K562 (cell line): ENCODE measurements at regions not wholly inside any gene's neighbourhood (a gene's known extent, or its start where the extent isn't known, plus 50 kb on each side); places are given as distances from the start of the nearest gene placed in this dataset.

Experiments
- ATAC-seq: fragments of 200-7000 bp; cut with Tn5 transposase; 3 replicates; pipeline ENCODE4 v1.9.1; 2020; ENCODE audit warnings: moderate library complexity
- BruUV-seq: library from RNA; stranded (reverse); fragments of 400-500 nt; replicated peaks from 2 replicates; lab custom pipeline; 2021; lab: Mats Ljungman, UMichigan
- CTCF ChIA-PET: fragments of 300-600 bp; formaldehyde crosslinking; extraction: SDS; loops from one replicate; lab custom pipeline; 2021; ENCODE audit warnings: low intra/inter-chr PET ratio; lab: Yijun Ruan, JAX
- POLR2A ChIA-PET: fragments of 300-600, 350-650 bp; sonication (Branson Sonifier 250); formaldehyde crosslinking; extraction: SDS; loops from one replicate; lab custom pipeline; 2021; ENCODE audit warnings: antibody characterized with exemption, inconsistent platforms; lab: Yijun Ruan, JAX
- DNase-seq, 4 experiments: peaks; one replicate each; pipeline versions ENCODE4 v3.0.0 to v3.0.0-alpha.2; 2011 to 2018; ENCODE audit warnings: low spot score in 3 of 4, mixed read lengths in 3 of 4; ENCODE audit errors: extremely low read depth in 1 of 4
- FAIRE-seq: peaks from 2 replicates; lab custom pipeline; 2011; peaks lifted over from hg19 to GRCh38; lab: Jason Lieb, UNC
- H2AFZ ChIP-seq: 2 replicates; pipeline ENCODE4 v1.6.0; 2011; ENCODE audit warnings: low read depth, low read length, control low read depth, inconsistent platforms
- H3K27ac ChIP-seq: fragments of 200-600 bp; 3 replicates; pipeline ENCODE4 v1.8.0; 2011; ENCODE audit warnings: low read depth, mild to moderate bottlenecking, control low read depth, inconsistent platforms, low read length, moderate library complexity, mixed read lengths; ENCODE audit errors: extremely low read depth
- H3K27me3 ChIP-seq, 2 experiments: fragments of 300-600 bp in 1 of 2; 2 replicates in 1 of 2; 3 replicates in 1 of 2; pipeline versions ENCODE4 v1.6.0 to v1.8.0; 2011; ENCODE audit warnings: inconsistent platforms in 2 of 2, low read length in 2 of 2, mild to moderate bottlenecking in 1 of 2, mixed read lengths in 1 of 2, moderate library complexity in 1 of 2; ENCODE audit not compliant: control insufficient read depth in 2 of 2, insufficient read depth in 2 of 2
- H3K36me3 ChIP-seq: fragments of 300-600 bp; 3 replicates; pipeline ENCODE4 v1.8.0; 2011; ENCODE audit warnings: mild to moderate bottlenecking, low read length, inconsistent platforms; ENCODE audit not compliant: control insufficient read depth, insufficient read depth
- H3K4me1 ChIP-seq, 2 experiments: fragments of 200-600 bp in 1 of 2; replicated peaks in 1 of 2; 2 replicates in 1 of 2; 3 replicates in 1 of 2; pipeline versions ENCODE4 v1.5.1 to v1.8.0; 2011; ENCODE audit warnings: inconsistent platforms in 2 of 2, low read length in 2 of 2, mild to moderate bottlenecking in 1 of 2, mixed read lengths in 1 of 2, moderate library complexity in 1 of 2; ENCODE audit not compliant: control insufficient read depth in 2 of 2, insufficient read depth in 2 of 2
- H3K4me2 ChIP-seq: 2 replicates; pipeline ENCODE4 v1.6.1; 2011; ENCODE audit warnings: low read length, control low read depth, inconsistent platforms, mixed read lengths; ENCODE audit not compliant: insufficient read depth
- H3K4me3 ChIP-seq: fragments of 200-600 bp; sonication (generic), shearing (Covaris generic); 2 replicates; pipeline ENCODE4 v1.5.1; 2016; ENCODE audit warnings: control low read depth, inconsistent platforms
- H3K79me2 ChIP-seq: fragments of 200-600 bp; 3 replicates; pipeline ENCODE4 v1.8.0; 2011; ENCODE audit warnings: low read length, inconsistent platforms; ENCODE audit not compliant: control insufficient read depth, insufficient read depth
- H3K9ac ChIP-seq, 2 experiments: 2 replicates each; pipeline versions ENCODE4 v1.6.0 to v1.6.1; 2011; ENCODE audit warnings: low read depth in 2 of 2, low read length in 2 of 2, control low read depth in 1 of 2, inconsistent platforms in 1 of 2, mild to moderate bottlenecking in 1 of 2, mixed read lengths in 1 of 2; ENCODE audit not compliant: insufficient read depth in 1 of 2
- H3K9me1 ChIP-seq: one replicate; pipeline ENCODE4 v1.6.0; 2011; ENCODE audit warnings: inconsistent platforms, mild to moderate bottlenecking, low read length, moderate library complexity; ENCODE audit not compliant: control insufficient read depth, insufficient read depth
- H3K9me3 ChIP-seq: replicated peaks from 2 replicates; pipeline ENCODE4 v1.5.1; 2011; ENCODE audit warnings: low read depth, low read length, inconsistent platforms; ENCODE audit not compliant: control insufficient read depth, insufficient read depth
- H4K20me1 ChIP-seq: replicated peaks from 2 replicates; pipeline ENCODE4 v1.6.1; 2011; ENCODE audit warnings: low read length, inconsistent platforms, mixed read lengths; ENCODE audit not compliant: control insufficient read depth, insufficient read depth
- DIDO1 ChIP-seq: fragments of 450-650 bp; IDR thresholded peaks from 2 replicates; pipeline ENCODE4 v1.6.1; 2016; ENCODE audit warnings: low read depth, missing biosample characterization, missing genetic modification characterization
- WGBS: fragments of 100-300 bp; shearing (Covaris generic); methylation state at CpG from one replicate; pipeline ENCODE4 v1.1.6; 2016; ENCODE audit warnings: low coverage, mixed read lengths; ENCODE audit not compliant: insufficient coverage; ENCODE audit errors: missing lambda C conversion rate; 5-methylcytosine and 5-hydroxymethylcytosine counted together
- in situ Hi-C: fragments of 300-500 bp; cut with MboI; formaldehyde crosslinking; loops from 4 replicates; pipeline ENCODE4 v1.15.0; 2018; ENCODE audit warnings: inconsistent platforms, mixed read lengths
- intact Hi-C: fragments of 100-400 bp; cut with micrococcal nuclease; formaldehyde crosslinking; loops from 2 replicates; pipeline ENCODE4 v1.14.2; 2022
- TF ChIP-seq, protein P1 (sequence below): sonication (generic); formaldehyde crosslinking; IDR thresholded peaks from 2 replicates; pipeline ENCODE4 v1.8.0; 2022; ENCODE audit warnings: mild to moderate bottlenecking, missing genetic modification reagents

DNA sequence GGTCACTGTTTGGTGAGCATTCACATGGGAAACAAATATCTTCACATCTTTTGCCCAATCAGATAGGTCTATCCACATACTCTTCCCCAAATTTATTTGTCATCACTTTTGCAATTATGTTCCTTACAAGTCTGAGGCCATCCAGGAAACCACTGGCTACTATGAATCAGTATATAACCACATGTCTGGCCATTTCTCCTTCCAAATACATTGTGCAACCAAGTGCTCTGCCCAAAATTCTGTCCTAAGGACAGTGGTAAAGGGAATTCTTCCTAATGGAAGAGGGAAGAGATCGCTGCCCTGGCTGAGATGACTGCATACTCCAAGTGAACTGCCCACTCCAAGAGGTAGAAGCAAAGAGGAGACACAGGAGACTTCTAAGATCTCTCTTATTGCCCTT is 148.9 kb upstream of the MAX start:
- Histone ChIP-seq H3K9me1 (no peaks in the 10 kb centered on the region), H3K36me3 (no peaks in the 10 kb centered on the region), H4K20me1 (no peaks in the 10 kb centered on the region), H2AFZ (no peak overlapping the region), H3K27ac (no peak overlapping the region), H3K4me1 (peaks cover 0 to 10% of the 10 kb centered on the region in 2 experiments; a peak in 4 of 5 replicates), H3K27me3 (no peaks in the 10 kb centered on the region), H3K4me3 (no peak overlapping the region), H3K79me2 (no peaks in the 10 kb centered on the region), H3K9me3 (no peaks in the 10 kb centered on the region), H3K9ac (no peak overlapping the region), H3K4me2 (no peak overlapping the region)
- in situ Hi-C loops, result no loop called here
- DNase-seq, result no peak
- BruUV-seq, result no TSS peak
- TF ChIP-seq, protein P1, sequence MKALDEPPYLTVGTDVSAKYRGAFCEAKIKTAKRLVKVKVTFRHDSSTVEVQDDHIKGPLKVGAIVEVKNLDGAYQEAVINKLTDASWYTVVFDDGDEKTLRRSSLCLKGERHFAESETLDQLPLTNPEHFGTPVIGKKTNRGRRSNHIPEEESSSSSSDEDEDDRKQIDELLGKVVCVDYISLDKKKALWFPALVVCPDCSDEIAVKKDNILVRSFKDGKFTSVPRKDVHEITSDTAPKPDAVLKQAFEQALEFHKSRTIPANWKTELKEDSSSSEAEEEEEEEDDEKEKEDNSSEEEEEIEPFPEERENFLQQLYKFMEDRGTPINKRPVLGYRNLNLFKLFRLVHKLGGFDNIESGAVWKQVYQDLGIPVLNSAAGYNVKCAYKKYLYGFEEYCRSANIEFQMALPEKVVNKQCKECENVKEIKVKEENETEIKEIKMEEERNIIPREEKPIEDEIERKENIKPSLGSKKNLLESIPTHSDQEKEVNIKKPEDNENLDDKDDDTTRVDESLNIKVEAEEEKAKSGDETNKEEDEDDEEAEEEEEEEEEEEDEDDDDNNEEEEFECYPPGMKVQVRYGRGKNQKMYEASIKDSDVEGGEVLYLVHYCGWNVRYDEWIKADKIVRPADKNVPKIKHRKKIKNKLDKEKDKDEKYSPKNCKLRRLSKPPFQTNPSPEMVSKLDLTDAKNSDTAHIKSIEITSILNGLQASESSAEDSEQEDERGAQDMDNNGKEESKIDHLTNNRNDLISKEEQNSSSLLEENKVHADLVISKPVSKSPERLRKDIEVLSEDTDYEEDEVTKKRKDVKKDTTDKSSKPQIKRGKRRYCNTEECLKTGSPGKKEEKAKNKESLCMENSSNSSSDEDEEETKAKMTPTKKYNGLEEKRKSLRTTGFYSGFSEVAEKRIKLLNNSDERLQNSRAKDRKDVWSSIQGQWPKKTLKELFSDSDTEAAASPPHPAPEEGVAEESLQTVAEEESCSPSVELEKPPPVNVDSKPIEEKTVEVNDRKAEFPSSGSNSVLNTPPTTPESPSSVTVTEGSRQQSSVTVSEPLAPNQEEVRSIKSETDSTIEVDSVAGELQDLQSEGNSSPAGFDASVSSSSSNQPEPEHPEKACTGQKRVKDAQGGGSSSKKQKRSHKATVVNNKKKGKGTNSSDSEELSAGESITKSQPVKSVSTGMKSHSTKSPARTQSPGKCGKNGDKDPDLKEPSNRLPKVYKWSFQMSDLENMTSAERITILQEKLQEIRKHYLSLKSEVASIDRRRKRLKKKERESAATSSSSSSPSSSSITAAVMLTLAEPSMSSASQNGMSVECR (CRISPR knock-in tag), result no peak
- TF ChIP-seq DIDO1 (tag), result no peak
- intact Hi-C loops, result no loop called here
- no peak for FAIRE-seq
- ChIA-PET POLR2A (interaction anchor here (0.6 kb wide), 1 partner anchor 73 kb away, joined by 3 read pairs; no protein-coding TSS in a partner anchor), CTCF (no interaction called here)
- WGBS, result 0% methylated on average over 1 of the region's 1 CpG
- no peak for ATAC-seq
